Psoas muscle (tissue), 7 donors: ENCODE measurements at regions not wholly inside any gene's neighbourhood (a gene's known extent, or its start where the extent isn't known, plus 50 kb on each side); places are given as distances from the start of the nearest gene placed in this dataset.

Experiments
- ATAC-seq, 4 donors: fragments of 200-7000 bp; cut with Tn5 transposase; one replicate each; pipeline ENCODE4 v1.9.1; 2020; ENCODE audit warnings: moderate library complexity in 3 of 4, mild to moderate bottlenecking in 2 of 4
- DNase-seq, 2 donors: peaks; one replicate each; pipeline ENCODE4 v3.0.0-alpha.2; 2020
- H3K27ac ChIP-seq: fragments of 200-600 bp; one replicate; pipeline ENCODE4 v1.8.0; 2022
- H3K27me3 ChIP-seq, 3 donors: fragments of 200-600 bp in 1 of 3; one replicate each; pipeline versions ENCODE4 v1.6.1 to v1.8.0; 2013 to 2022; ENCODE audit warnings: low read length in 2 of 3, mild to moderate bottlenecking in 2 of 3, moderate library complexity in 1 of 3; ENCODE audit not compliant: insufficient read depth in 3 of 3
- H3K36me3 ChIP-seq, 2 donors: fragments of 200-600 bp in 1 of 2; one replicate each; pipeline versions ENCODE4 v1.6.1 to v1.8.0; 2013 to 2022; ENCODE audit warnings: low read depth in 1 of 2, mild to moderate bottlenecking in 1 of 2, moderate library complexity in 1 of 2; ENCODE audit not compliant: insufficient read depth in 1 of 2
- H3K4me1 ChIP-seq: fragments of 200-600 bp; one replicate; pipeline ENCODE4 v1.8.0; 2022
- H3K4me3 ChIP-seq: fragments of 200-600 bp; one replicate; pipeline ENCODE4 v1.8.0; 2022; ENCODE audit warnings: mild to moderate bottlenecking
- H3K9me3 ChIP-seq: fragments of 200-600 bp; one replicate; pipeline ENCODE4 v1.8.0; 2022
- CTCF ChIP-seq: fragments of 200-600 bp; IDR thresholded peaks from one replicate; pipeline ENCODE4 v1.8.0; 2022; ENCODE audit warnings: antibody characterized with exemption
- WGBS, 3 donors: extraction: QIAGEN DNeasy Blood & Tissue Kit; methylation state at CpG; one replicate each; pipeline versions ENCODE4 v1.1.6 to v1.1.7; 2013; 5-methylcytosine and 5-hydroxymethylcytosine counted together
- intact Hi-C, 2 donors: fragments of 100-400 bp; cut with DNase I; formaldehyde crosslinking; loops; one replicate each; pipeline versions ENCODE4 v1.11.0 to v1.14.2; 2022
- donor health status: healthy with polysubstance abuse.
- donor health status: DM: no; HTN: no; CAD: no; lungs with moderate emphysema.
- donor health status: Bipolar disorder and iron deficiency.
- donor health status: healthy.
- donor health status: DM: yes; HTN: yes; CAD: no.
- donor health status: DM: no; HTN: no; CAD: no.
- donor health status: DM: yes; HTN: yes; CAD: no.

GRCh38 chr3:71991681-71992080 is 206.7 kb upstream of the PROK2 start:
- 66 to 92% (median 74%) methylated on average over 2 of the region's 2 CpGs for WGBS, 3 donors
- Histone ChIP-seq H3K4me1 (no peaks in the 10 kb centered on the region), H3K27me3 (no peaks in the 10 kb centered on the region), H3K27ac (no peak overlapping the region), H3K9me3 (no peaks in the 10 kb centered on the region), H3K4me3 (no peak overlapping the region), H3K36me3 (no peaks in the 10 kb centered on the region)
- TF ChIP-seq CTCF = no peak
- no peak for DNase-seq
- ATAC-seq = no peak
- intact Hi-C loops = no loop called here

DNA sequence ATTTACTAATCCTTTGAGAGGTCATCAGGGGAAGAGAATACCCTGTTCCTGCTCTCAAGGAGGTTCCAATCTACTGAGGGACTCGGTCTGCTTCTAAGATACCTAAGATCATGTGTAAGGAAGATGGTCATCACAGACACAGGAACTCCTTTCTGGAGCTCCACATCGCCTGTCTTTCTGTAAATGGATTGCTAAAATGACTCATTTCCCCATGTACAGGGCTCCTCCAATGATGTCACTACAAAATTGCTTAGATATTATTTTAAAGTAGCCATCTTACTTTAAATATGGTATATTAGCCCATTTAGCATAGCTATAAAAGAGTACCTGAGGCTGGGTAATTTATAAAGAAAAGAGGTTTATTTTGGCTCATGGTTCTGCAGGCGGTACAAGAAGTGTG is 206.1 kb upstream of the PROK2 start:
- no peak for TF ChIP-seq CTCF
- DNase-seq (no peak), ATAC-seq (no peak)
- H3K4me1 ChIP-seq = no peaks in the 10 kb centered on the region
- no peaks in the 10 kb centered on the region for H3K36me3 ChIP-seq
- H3K4me3 ChIP-seq = no peak overlapping the region
- H3K27ac ChIP-seq = no peak overlapping the region
- no peaks in the 10 kb centered on the region for H3K27me3 ChIP-seq
- no peaks in the 10 kb centered on the region for H3K9me3 ChIP-seq
- WGBS, 3 donors = 79 to 90% (median 88%) methylated on average over 3 of the region's 3 CpGs
- intact Hi-C loops = no loop called here

- intact Hi-C loops = no loop called here
- H3K27me3 ChIP-seq = no peaks in the 10 kb centered on the region
- no peaks in the 10 kb centered on the region for H3K9me3 ChIP-seq
- no peak for TF ChIP-seq CTCF
- no peak overlapping the region for H3K27ac ChIP-seq
- DNase-seq (no peak), ATAC-seq (no peak)
- no peaks in the 10 kb centered on the region for H3K4me1 ChIP-seq
- no peak overlapping the region for H3K4me3 ChIP-seq
- H3K36me3 ChIP-seq = no peaks in the 10 kb centered on the region
Measured at GRCh38 chr3:71990545-71990944, 205.6 kb upstream of the PROK2 start.

- DNase-seq = peak in 1 of 2 donors; percentile 17
- Histone ChIP-seq H3K9me3 (no peaks in the 10 kb centered on the region), H3K4me3 (no peak overlapping the region), H3K27me3 (no peaks in the 10 kb centered on the region), H3K4me1 (no peaks in the 10 kb centered on the region), H3K36me3 (no peaks in the 10 kb centered on the region), H3K27ac (no peak overlapping the region)
- intact Hi-C loops = no loop called here
- WGBS, 3 donors = 85 to 91% (median 87%) methylated on average over 3 to 4 of the region's 4 CpGs
- ATAC-seq = no peak
- TF ChIP-seq CTCF = no peak
Measured at GRCh38 chr3:71989165-71989564, 204.2 kb upstream of the PROK2 start.

DNA sequence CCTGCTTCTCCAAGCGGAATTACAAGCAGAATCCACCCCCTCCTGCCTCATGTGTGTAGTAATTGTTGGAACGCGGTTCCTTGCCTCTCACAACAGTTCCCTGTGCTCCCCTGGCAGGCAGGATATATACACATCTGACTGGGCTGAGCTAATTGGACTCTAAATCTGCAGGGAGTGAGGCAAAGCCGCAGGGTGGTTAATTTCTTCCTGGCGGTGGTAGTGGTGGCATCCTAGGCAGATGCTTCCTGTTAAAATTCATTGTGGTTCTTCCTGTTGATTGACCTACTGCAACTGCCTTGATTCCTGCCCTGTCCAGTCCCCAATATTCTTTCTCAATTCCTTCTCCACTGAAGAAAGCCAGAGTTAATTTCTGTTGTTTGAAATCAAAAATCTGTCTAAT is 202.9 kb upstream of the PROK2 start:
- WGBS, 3 donors = 49 to 53% (median 52%) methylated on average over 5 of the region's 5 CpGs
- H3K4me1 ChIP-seq = no peaks in the 10 kb centered on the region
- H3K9me3 ChIP-seq = no peaks in the 10 kb centered on the region
- no peaks in the 10 kb centered on the region for H3K27me3 ChIP-seq
- intact Hi-C loops = no loop called here
- TF ChIP-seq CTCF = no peak
- H3K27ac ChIP-seq = no peak overlapping the region
- no peak for ATAC-seq
- no peak overlapping the region for H3K4me3 ChIP-seq
- H3K36me3 ChIP-seq = no peaks in the 10 kb centered on the region
- no peak for DNase-seq
